OCI-LY3 (cell line): ENCODE measurements at regions not wholly inside any gene's neighbourhood (a gene's known extent, or its start where the extent isn't known, plus 50 kb on each side); places are given as distances from the start of the nearest gene placed in this dataset.
"Not testable (repeated sequence)": the region's sequence is repeated elsewhere in the genome, so short reads cannot be mapped to it uniquely, and the experiment has no call there.

ENCODE experiments used
- CTCF ChIP-seq: fragments of 200-600, 300-600 bp; sonication (generic); IDR thresholded peaks from 2 replicates; pipeline ENCODE4 v1.5.1; 2014; ENCODE audit warnings: antibody characterized with exemption, low read length, low read depth
- EZH2phosphoT487 ChIP-seq: fragments of 200-600 bp; shearing (Covaris generic); IDR thresholded peaks from 2 replicates; pipeline ENCODE4 v1.6.1; 2018; ENCODE audit warnings: antibody characterized with exemption, mixed run types, low read depth

- not testable (repeated sequence) for TF ChIP-seq CTCF, EZH2phosphoT487
These were observed 1521.3 kb upstream of the TPTE start for GRCh38 chr21:9000132-9000531.
